ENCODE measurements at regions not wholly inside any gene's neighbourhood (a gene's known extent, or its start where the extent isn't known, plus 50 kb on each side); places are given as distances from the start of the nearest gene placed in this dataset.
A peak's percentile ranks its signal among the peaks of the same experiment; 100 is the strongest.

- Histone ChIP-seq H3K9ac (ENCODE audit: insufficient read depth, low read length) (no peak overlapping the region), H3K9me3 (ENCODE audit: control insufficient read depth, insufficient read depth, low read depth, low read length) (no peaks in the 10 kb centered on the region), H3K27me3 (ENCODE audit: control insufficient read depth, insufficient read depth, low read length) (no peaks in the 10 kb centered on the region), H3K4me2 (ENCODE audit: extremely low read depth, insufficient read depth, low read length) (no peak overlapping the region), H4K20me1 (ENCODE audit: control insufficient read depth, extremely low read depth, insufficient read depth, low read length) (no peaks in the 10 kb centered on the region), H3K36me3 (ENCODE audit: control insufficient read depth, insufficient read depth, low read length) (no peaks in the 10 kb centered on the region), H3K79me2 (ENCODE audit: control insufficient read depth, insufficient read depth, low read length) (no peaks in the 10 kb centered on the region), H3K27ac (ENCODE audit: insufficient read depth, low read length) (no peak overlapping the region), H3K4me1 (ENCODE audit: control insufficient read depth, extremely low read depth, insufficient read depth, low read length) (no peaks in the 10 kb centered on the region), H2AFZ (ENCODE audit: low read length) (no peak overlapping the region), H3K4me3 (replicated peaks in 1 of 4; ENCODE audit: control extremely low read depth in 1 of 4, insufficient read depth in 1 of 4, low read depth in 3 of 4, low read length in 4 of 4) (no peak overlapping the region)
- TF ChIP-seq EZH2 (IDR thresholded peaks at IDR 0.05; ENCODE audit: low read length, missing control alignments) (no peak), CTCF (conservative IDR thresholded peaks at IDR 0.05 in 1 of 2, IDR thresholded peaks at IDR 0.05 in 1 of 2; ENCODE audit: low read depth in 1 of 2, low read length in 2 of 2) (peak; percentile 27 to 44)
- peak; percentile 13 to 58 for DNase-seq (ENCODE audit: low read depth in 2 of 2)
Measured at GRCh38 chr7:85829817-85830432, 643.1 kb upstream of the SEMA3D start.

- no peak overlapping the region for H3K4me2 ChIP-seq (ENCODE audit: extremely low read depth, insufficient read depth, low read length)
- DNase-seq (ENCODE audit: low read depth in 2 of 2) = no peak
- no peak overlapping the region for H3K4me3 ChIP-seq (replicated peaks in 1 of 4; ENCODE audit: control extremely low read depth in 1 of 4, insufficient read depth in 1 of 4, low read depth in 3 of 4, low read length in 4 of 4)
- H3K9ac ChIP-seq (ENCODE audit: insufficient read depth, low read length) = no peak overlapping the region
- TF ChIP-seq EZH2 (IDR thresholded peaks at IDR 0.05; ENCODE audit: low read length, missing control alignments) (no peak), CTCF (conservative IDR thresholded peaks at IDR 0.05 in 1 of 2, IDR thresholded peaks at IDR 0.05 in 1 of 2; ENCODE audit: low read depth in 1 of 2, low read length in 2 of 2) (no peak)
- no peaks in the 10 kb centered on the region for H3K79me2 ChIP-seq (ENCODE audit: control insufficient read depth, insufficient read depth, low read length)
- no peak overlapping the region for H2AFZ ChIP-seq (ENCODE audit: low read length)
- H3K36me3 ChIP-seq (ENCODE audit: control insufficient read depth, insufficient read depth, low read length) = no peaks in the 10 kb centered on the region
- H3K27ac ChIP-seq (ENCODE audit: insufficient read depth, low read length) = no peak overlapping the region
- H4K20me1 ChIP-seq (ENCODE audit: control insufficient read depth, extremely low read depth, insufficient read depth, low read length) = no peaks in the 10 kb centered on the region
- no peaks in the 10 kb centered on the region for H3K9me3 ChIP-seq (ENCODE audit: control insufficient read depth, insufficient read depth, low read depth, low read length)
- no peaks in the 10 kb centered on the region for H3K27me3 ChIP-seq (ENCODE audit: control insufficient read depth, insufficient read depth, low read length)
- no peaks in the 10 kb centered on the region for H3K4me1 ChIP-seq (ENCODE audit: control insufficient read depth, extremely low read depth, insufficient read depth, low read length)
Measured at GRCh38 chr7:85829176-85829575, 642.3 kb upstream of the SEMA3D start.

GRCh38 chr7:85828614-85829013 lies 641.8 kb upstream of the SEMA3D start:
- Histone ChIP-seq H3K4me3 (replicated peaks in 1 of 4; ENCODE audit: control extremely low read depth in 1 of 4, insufficient read depth in 1 of 4, low read depth in 3 of 4, low read length in 4 of 4) (no peak overlapping the region), H2AFZ (ENCODE audit: low read length) (no peak overlapping the region), H3K4me2 (ENCODE audit: extremely low read depth, insufficient read depth, low read length) (no peak overlapping the region), H3K9ac (ENCODE audit: insufficient read depth, low read length) (no peak overlapping the region), H4K20me1 (ENCODE audit: control insufficient read depth, extremely low read depth, insufficient read depth, low read length) (no peaks in the 10 kb centered on the region), H3K27ac (ENCODE audit: insufficient read depth, low read length) (no peak overlapping the region), H3K36me3 (ENCODE audit: control insufficient read depth, insufficient read depth, low read length) (no peaks in the 10 kb centered on the region), H3K27me3 (ENCODE audit: control insufficient read depth, insufficient read depth, low read length) (no peaks in the 10 kb centered on the region), H3K79me2 (ENCODE audit: control insufficient read depth, insufficient read depth, low read length) (no peaks in the 10 kb centered on the region), H3K9me3 (ENCODE audit: control insufficient read depth, insufficient read depth, low read depth, low read length) (no peaks in the 10 kb centered on the region), H3K4me1 (ENCODE audit: control insufficient read depth, extremely low read depth, insufficient read depth, low read length) (no peaks in the 10 kb centered on the region)
- no peak for TF ChIP-seq EZH2 (IDR thresholded peaks at IDR 0.05; ENCODE audit: low read length, missing control alignments)
- no peak for TF ChIP-seq CTCF (conservative IDR thresholded peaks at IDR 0.05 in 1 of 2, IDR thresholded peaks at IDR 0.05 in 1 of 2; ENCODE audit: low read depth in 1 of 2, low read length in 2 of 2)
- peak; percentile 4 to 6 for DNase-seq (ENCODE audit: low read depth in 2 of 2)
